ENCODE measurements at regions not wholly inside any gene's neighbourhood (a gene's known extent, or its start where the extent isn't known, plus 50 kb on each side); places are given as distances from the start of the nearest gene placed in this dataset.

DNA sequence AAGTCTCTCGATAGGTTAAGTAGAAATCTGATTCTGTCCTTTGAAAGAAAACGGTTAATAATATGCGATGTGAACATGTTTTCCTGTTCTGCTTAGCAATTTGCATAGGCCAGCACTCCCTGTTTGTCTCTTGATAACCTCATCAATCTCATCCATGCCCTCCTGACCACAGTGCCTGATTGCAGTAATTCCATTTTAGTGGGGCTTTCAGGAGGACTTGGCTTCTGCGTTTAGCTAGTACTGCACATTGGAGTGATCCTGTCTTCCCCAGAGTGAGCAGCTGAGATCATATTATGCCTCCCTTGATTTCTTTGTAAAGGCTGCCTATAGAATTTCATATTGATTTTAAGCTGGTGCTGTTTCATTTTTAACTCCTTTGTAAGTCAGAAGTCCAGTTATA lies 335.9 kb upstream of the ISL1 start:
- Histone ChIP-seq H4K20me1 (no peaks in the 10 kb centered on the region), H3K4me1 (no peaks in the 10 kb centered on the region), H3K4me2 (no peak overlapping the region), H3K4me3 (no peak overlapping the region), H3K27ac (no peak overlapping the region), H3K9me3 (replicated peaks in 1 of 11) (no peaks in the 10 kb centered on the region), H3K9ac (no peak overlapping the region), H3K27me3 (no peaks in the 10 kb centered on the region), H3K36me3 (no peaks in the 10 kb centered on the region)
- no peak for TF ChIP-seq Cebpa-rat (IDR thresholded peaks at IDR 0.05)

DNA sequence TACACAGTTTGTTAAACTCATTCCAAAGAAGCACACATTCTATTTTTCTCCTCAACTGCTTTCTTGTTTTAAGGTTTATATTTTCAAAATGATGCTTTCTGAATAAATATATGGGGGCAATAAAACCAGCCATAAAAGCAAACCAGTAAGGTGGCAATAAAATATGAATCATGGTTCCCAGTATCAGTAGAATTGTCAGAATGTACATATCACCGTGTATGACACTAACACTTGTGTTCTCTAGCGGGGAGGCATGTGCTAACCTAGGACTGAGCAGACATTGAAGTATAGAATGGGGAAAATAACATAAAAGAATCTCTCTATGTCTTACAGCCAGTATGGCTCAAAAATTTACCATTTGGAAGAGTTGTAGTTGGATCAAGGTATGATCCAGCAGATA lies 329.9 kb upstream of the ISL1 start:
- Histone ChIP-seq H3K4me3 (no peak overlapping the region), H3K9me3 (replicated peaks in 1 of 11) (no peaks in the 10 kb centered on the region), H3K27ac (no peak overlapping the region), H4K20me1 (no peaks in the 10 kb centered on the region), H3K4me2 (no peak overlapping the region), H3K4me1 (no peaks in the 10 kb centered on the region), H3K27me3 (no peaks in the 10 kb centered on the region), H3K36me3 (no peaks in the 10 kb centered on the region), H3K9ac (no peak overlapping the region)
- TF ChIP-seq Cebpa-rat (IDR thresholded peaks at IDR 0.05), result no peak

DNA sequence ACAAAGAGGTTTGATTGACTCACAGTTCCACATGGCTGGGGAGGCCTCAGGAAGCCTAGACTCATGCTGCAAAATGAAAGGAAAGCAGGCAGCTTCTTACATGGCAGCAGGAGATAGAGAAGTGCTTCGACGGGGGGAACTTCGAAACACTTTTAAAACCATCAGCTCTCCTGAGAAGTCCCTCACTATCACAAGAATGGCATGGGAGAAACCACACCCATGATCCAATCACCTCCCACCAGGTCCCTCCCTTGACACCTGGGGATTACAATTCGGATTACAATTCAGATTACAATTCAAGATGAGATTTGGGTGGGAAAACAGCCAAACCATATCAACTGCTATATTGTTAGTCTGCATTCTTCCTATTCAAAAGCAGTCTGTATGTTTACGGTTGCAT lies 322.3 kb upstream of the ISL1 start:
- no peak for TF ChIP-seq Cebpa-rat (IDR thresholded peaks at IDR 0.05)
- Histone ChIP-seq H3K27me3 (no peaks in the 10 kb centered on the region), H3K4me3 (no peak overlapping the region), H3K9me3 (replicated peaks in 1 of 11) (peaks cover 0 to 13% (median 7%) of the 10 kb centered on the region in 11 experiments; a peak in 11 of 22 replicates), H3K9ac (no peak overlapping the region), H3K36me3 (no peaks in the 10 kb centered on the region), H3K4me2 (no peak overlapping the region), H3K27ac (no peak overlapping the region), H4K20me1 (no peaks in the 10 kb centered on the region), H3K4me1 (no peaks in the 10 kb centered on the region)

DNA sequence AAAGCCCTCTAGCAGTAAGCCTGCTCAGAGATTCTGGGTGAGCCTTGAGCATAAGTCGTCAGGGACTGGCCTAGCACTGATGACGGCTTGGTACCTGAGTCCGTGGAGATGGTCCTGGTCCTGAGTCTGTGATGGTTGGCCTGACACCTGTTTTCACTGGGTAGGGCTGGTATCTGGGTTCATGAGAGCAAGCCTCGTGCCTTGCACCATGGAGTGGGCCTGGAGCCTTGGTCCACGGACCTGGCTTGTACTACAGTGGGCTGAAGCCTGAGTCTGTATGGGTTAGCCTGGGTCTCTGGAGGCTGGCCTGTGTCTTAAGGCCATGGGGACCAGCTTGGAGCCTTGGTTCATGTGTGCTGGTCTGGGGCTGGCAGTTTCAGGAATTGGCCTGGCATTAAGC lies 310.3 kb upstream of the ISL1 start:
- Histone ChIP-seq H3K27ac (no peak overlapping the region), H3K4me1 (no peaks in the 10 kb centered on the region)
- no peak for TF ChIP-seq Cebpa-rat (IDR thresholded peaks at IDR 0.05)

DNA sequence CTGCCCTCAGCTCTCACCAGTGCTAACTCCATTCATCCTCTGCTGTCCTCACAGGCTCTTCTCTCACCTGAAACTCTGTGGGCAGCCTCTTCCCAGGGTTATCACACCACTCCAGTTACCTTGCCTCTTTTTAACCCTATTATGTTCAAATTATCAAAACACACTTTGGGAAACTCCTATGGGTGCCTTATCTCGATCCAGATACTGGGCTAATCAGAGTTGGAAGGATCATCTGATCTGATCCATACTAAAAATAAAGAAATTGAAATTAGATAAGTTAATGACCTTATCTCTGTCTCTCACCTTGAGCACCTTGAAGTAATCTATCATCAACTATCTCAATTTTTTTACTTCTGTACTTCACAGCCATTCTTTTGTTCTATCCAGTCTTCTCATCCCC lies 300.5 kb upstream of the ISL1 start:
- Histone ChIP-seq H3K9ac (no peak overlapping the region), H3K27ac (no peak overlapping the region), H3K27me3 (no peaks in the 10 kb centered on the region), H3K9me3 (replicated peaks in 1 of 11) (no peaks in the 10 kb centered on the region), H3K4me2 (no peak overlapping the region), H3K36me3 (no peaks in the 10 kb centered on the region), H4K20me1 (no peaks in the 10 kb centered on the region), H3K4me1 (no peaks in the 10 kb centered on the region), H3K4me3 (no peak overlapping the region)
- TF ChIP-seq Cebpa-rat (IDR thresholded peaks at IDR 0.05), result no peak

More for the DNA sequence above, 310.3 kb upstream of the ISL1 start:
- Histone ChIP-seq H3K4me2 (no peak overlapping the region), H3K9ac (no peak overlapping the region), H3K4me3 (no peak overlapping the region), H3K36me3 (no peaks in the 10 kb centered on the region), H4K20me1 (no peaks in the 10 kb centered on the region), H3K9me3 (replicated peaks in 1 of 11) (peaks cover 0 to 18% (median 4%) of the 10 kb centered on the region in 11 experiments; a peak in 11 of 22 replicates), H3K27me3 (no peaks in the 10 kb centered on the region)

DNA sequence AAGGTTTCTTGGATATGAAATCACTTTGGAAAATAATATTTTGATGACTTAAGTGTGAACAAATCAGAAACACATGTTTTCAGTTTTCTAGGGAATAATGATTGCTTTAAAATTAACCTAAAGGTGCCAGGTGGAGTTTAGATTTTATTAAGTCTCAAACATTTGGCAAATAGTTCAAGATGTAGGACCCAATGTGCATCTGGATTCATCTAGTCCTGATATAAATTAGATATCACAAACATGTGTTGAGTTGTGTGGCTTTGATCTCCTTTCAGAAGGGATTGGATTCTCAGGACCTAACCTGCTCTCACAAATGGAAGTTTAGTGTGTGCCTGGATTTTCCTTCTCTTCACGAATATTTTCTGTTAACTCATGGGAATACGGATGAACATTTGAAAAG lies 291.4 kb upstream of the ISL1 start:
- Histone ChIP-seq H3K4me2 (no peak overlapping the region), H3K4me1 (no peaks in the 10 kb centered on the region), H4K20me1 (no peaks in the 10 kb centered on the region), H3K27me3 (no peaks in the 10 kb centered on the region), H3K9me3 (replicated peaks in 1 of 11) (no peaks in the 10 kb centered on the region), H3K9ac (no peak overlapping the region), H3K27ac (no peak overlapping the region), H3K4me3 (no peak overlapping the region), H3K36me3 (no peaks in the 10 kb centered on the region)
- no peak for TF ChIP-seq Cebpa-rat (IDR thresholded peaks at IDR 0.05)

DNA sequence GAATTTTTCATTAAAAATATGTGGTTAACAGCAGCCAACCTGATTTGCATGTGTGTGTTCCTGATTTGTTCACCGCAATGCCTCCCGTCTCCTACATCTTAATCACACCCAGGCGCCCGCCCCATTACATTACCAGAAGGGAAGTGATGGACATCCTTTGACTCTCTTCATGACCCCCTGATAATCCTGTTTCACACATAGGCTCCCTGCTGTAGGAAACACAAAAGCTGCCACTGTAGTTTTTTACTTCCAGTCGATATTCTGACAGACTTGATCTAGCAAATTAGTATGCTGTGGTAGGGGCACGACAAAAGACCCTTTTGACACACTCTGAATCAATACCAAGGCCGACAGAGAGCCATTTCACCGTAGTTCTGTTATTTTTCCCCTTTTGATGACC lies 287.8 kb upstream of the ISL1 start:
- no peaks in the 10 kb centered on the region for H3K9me3 ChIP-seq (replicated peaks in 1 of 11)
- no peak overlapping the region for H3K9ac ChIP-seq
- H3K27me3 ChIP-seq, result no peaks in the 10 kb centered on the region
- H3K36me3 ChIP-seq, result no peaks in the 10 kb centered on the region
- no peak for TF ChIP-seq Cebpa-rat (IDR thresholded peaks at IDR 0.05)
- no peaks in the 10 kb centered on the region for H4K20me1 ChIP-seq
- H3K27ac ChIP-seq, result no peak overlapping the region
- no peaks in the 10 kb centered on the region for H3K4me1 ChIP-seq
- H3K4me3 ChIP-seq, result no peak overlapping the region
- H3K4me2 ChIP-seq, result no peak overlapping the region

DNA sequence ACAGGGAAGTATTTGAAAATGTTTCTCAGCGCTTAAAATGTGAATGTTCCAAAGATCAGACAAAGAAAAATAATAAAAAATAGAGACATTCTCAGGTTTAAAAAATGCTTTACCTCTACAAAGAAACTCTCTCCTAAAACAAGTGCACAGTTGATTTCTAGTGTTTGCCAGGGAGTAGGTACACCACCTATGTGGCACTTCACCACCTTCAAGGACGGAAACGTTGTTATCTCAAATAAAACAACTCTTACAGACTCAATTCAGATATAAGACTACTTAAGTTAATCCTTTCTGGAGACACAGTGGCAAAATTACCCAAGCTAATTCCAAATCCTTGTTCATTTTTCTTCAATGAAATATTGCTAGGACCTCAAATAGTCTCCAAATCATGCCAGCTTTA lies 286.4 kb upstream of the ISL1 start:
- no peak overlapping the region for H3K4me3 ChIP-seq
- no peak for TF ChIP-seq Cebpa-rat (IDR thresholded peaks at IDR 0.05)
- no peak overlapping the region for H3K27ac ChIP-seq
- H3K9me3 ChIP-seq (replicated peaks in 1 of 11), result no peaks in the 10 kb centered on the region
- H3K9ac ChIP-seq, result no peak overlapping the region
- no peaks in the 10 kb centered on the region for H3K27me3 ChIP-seq
- no peaks in the 10 kb centered on the region for H3K36me3 ChIP-seq
- no peak overlapping the region for H3K4me2 ChIP-seq
- no peaks in the 10 kb centered on the region for H4K20me1 ChIP-seq
- H3K4me1 ChIP-seq, result no peaks in the 10 kb centered on the region

DNA sequence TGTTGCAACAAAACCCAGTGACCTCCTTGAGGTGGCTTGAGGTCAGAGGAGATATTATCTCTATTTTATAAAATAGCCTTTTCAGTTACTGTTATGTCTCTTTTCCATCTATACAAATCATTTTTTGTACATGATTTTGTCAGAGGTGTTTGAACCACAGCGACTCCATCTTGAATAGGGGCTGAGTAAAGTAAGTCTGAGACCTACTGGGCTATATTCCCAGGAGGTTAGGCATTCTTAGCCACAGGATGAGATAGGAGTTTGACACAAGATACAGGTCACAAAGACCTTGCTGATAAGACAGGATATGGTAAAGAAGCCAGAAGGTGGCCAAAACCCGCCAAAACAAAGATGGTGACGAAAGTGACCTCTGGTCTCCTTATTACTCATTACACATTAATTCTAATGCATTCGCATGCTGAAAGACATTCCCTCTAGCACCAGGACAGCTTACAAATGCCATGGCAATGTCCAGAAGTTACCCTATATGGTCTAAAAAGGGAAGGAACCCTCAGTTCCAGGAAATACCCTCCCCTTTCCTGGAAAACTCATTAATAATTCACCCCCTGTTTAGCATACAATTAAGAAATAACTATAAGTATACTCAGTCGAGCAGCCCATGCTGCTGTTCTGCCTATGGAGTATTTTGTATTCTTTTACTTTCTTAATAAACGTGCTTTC lies 283.9 kb upstream of the ISL1 start:
- Histone ChIP-seq H3K4me2 (no peak overlapping the region), H3K36me3 (no peaks in the 10 kb centered on the region), H4K20me1 (no peaks in the 10 kb centered on the region), H3K4me3 (no peak overlapping the region), H3K4me1 (peaks cover 0 to 6% (median 0%) of the 10 kb centered on the region in 10 experiments; a peak in 3 of 20 replicates), H3K27me3 (no peaks in the 10 kb centered on the region), H3K27ac (no peak overlapping the region), H3K9ac (no peak overlapping the region), H3K9me3 (replicated peaks in 1 of 11) (no peaks in the 10 kb centered on the region)
- TF ChIP-seq Cebpa-rat (IDR thresholded peaks at IDR 0.05), result no peak

DNA sequence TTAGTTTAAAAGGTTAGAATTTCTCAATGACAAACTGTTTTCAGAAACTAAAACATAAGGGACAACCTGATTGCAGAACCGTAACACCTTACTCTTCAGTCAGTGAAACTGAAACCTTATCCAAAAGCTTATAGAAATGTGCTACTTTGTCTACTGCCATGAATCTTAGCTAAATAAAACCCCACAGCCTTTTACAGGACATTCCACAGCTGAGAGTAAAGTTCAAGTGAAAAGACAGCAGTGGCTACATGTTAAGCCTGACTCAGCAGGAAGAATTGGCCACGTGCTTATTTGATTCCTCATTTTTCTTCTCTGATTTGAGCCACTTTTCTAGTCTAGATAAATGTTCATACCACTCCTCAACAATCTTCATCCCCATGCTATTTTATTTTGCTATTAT lies 278.7 kb upstream of the ISL1 start:
- Histone ChIP-seq H3K36me3 (no peaks in the 10 kb centered on the region), H3K4me2 (peak overlapping the region in 2 of 11 experiments; percentile 11 to 45; a peak in 3 of 22 replicates), H3K4me1 (peaks cover 0 to 22% (median 0%) of the 10 kb centered on the region in 10 experiments; a peak in 3 of 20 replicates), H3K9ac (no peak overlapping the region), H3K9me3 (replicated peaks in 1 of 11) (no peaks in the 10 kb centered on the region), H3K27ac (no peak overlapping the region), H3K27me3 (no peaks in the 10 kb centered on the region), H3K4me3 (no peak overlapping the region), H4K20me1 (no peaks in the 10 kb centered on the region)
- TF ChIP-seq Cebpa-rat (IDR thresholded peaks at IDR 0.05), result no peak

All from BLaER1 treated with 17β-estradiol and CSF1 and Interleukin-3, amounts not matched to agents 10 nM and 100 nM (cell line).